Gastrocnemius medialis (tissue), 4 donors: ENCODE measurements at regions not wholly inside any gene's neighbourhood (a gene's known extent, or its start where the extent isn't known, plus 50 kb on each side); places are given as distances from the start of the nearest gene placed in this dataset.

ENCODE experiments used
- POLR2A ChIP-seq, 2 donors: fragments of 450-650 bp; IDR thresholded peaks; one replicate each; pipeline ENCODE4 v1.6.1; 2017; ENCODE audit warnings: antibody characterized with exemption in 2 of 2, mild to moderate bottlenecking in 2 of 2, moderate library complexity in 2 of 2
- TF ChIP-seq, protein P1 (sequence below), 5 experiments: fragments of 450-650 bp in 3 of 5; fragments of 200-600 bp in 2 of 5; sonication (generic) in 2 of 5; IDR thresholded peaks in 4 of 5; conservative IDR thresholded peaks in 1 of 5; 1 replicate in 4 of 5; 2 replicates in 1 of 5; pipeline ENCODE4 v1.5.1; 2016 to 2019; ENCODE audit warnings: antibody characterized with exemption in 5 of 5, mild to moderate bottlenecking in 3 of 5, moderate library complexity in 3 of 5

DNA sequence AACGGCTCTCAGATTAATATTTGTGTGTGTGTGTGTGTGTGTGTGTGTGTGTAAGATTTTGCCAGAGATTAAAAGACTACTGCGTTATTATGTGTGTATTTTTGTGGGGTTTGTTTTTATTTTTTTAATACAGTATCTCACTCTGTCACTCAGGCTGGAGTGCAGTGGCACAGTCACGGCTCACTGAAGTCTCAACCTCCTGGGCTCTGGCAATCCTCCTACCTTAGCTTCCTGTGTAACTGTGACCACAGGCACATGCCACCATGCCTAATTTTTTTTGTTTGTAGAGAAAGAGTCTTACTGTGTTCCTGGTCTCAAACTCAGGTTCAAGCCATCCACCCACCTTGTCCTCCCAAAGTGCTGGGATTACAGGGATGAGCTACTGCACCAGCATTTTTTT, 87.2 kb downstream of the CYB561 start:
- TF ChIP-seq POLR2A (IDR thresholded peaks at IDR 0.05), result no peak
- TF ChIP-seq, protein P1, sequence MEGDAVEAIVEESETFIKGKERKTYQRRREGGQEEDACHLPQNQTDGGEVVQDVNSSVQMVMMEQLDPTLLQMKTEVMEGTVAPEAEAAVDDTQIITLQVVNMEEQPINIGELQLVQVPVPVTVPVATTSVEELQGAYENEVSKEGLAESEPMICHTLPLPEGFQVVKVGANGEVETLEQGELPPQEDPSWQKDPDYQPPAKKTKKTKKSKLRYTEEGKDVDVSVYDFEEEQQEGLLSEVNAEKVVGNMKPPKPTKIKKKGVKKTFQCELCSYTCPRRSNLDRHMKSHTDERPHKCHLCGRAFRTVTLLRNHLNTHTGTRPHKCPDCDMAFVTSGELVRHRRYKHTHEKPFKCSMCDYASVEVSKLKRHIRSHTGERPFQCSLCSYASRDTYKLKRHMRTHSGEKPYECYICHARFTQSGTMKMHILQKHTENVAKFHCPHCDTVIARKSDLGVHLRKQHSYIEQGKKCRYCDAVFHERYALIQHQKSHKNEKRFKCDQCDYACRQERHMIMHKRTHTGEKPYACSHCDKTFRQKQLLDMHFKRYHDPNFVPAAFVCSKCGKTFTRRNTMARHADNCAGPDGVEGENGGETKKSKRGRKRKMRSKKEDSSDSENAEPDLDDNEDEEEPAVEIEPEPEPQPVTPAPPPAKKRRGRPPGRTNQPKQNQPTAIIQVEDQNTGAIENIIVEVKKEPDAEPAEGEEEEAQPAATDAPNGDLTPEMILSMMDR (IDR thresholded peaks at IDR 0.05 in 4 of 5, conservative IDR thresholded peaks at IDR 0.05 in 1 of 5), result no peak
